H1 (cell line): ENCODE measurements at regions not wholly inside any gene's neighbourhood (a gene's known extent, or its start where the extent isn't known, plus 50 kb on each side); places are given as distances from the start of the nearest gene placed in this dataset.

Source experiments
- CTCF ChIA-PET: fragments of 300-600 bp; sonication (Branson Sonifier 250); formaldehyde crosslinking; loops from one replicate; lab custom pipeline; 2021; ENCODE audit not compliant: partially characterized antibody; lab: Charles Lee
- POLR2A ChIA-PET: fragments of 300-600 bp; sonication (Branson Sonifier 250); formaldehyde crosslinking; loops from one replicate; lab custom pipeline; 2021; ENCODE audit warnings: inconsistent platforms; ENCODE audit not compliant: partially characterized antibody; lab: Charles Lee
- DNase-seq, 2 experiments: peaks; one replicate each; pipeline versions ENCODE4 v3.0.0 to v3.0.0-alpha.2; 2010 to 2022; ENCODE audit warnings: low spot score in 2 of 2, low read depth in 1 of 2, mixed read lengths in 1 of 2
- FAIRE-seq: peaks from 2 replicates; lab custom pipeline; 2011; peaks lifted over from hg19 to GRCh38; lab: Jason Lieb, UNC
- H2AFZ ChIP-seq: 2 replicates; pipeline ENCODE4 v1.8.1; 2012; ENCODE audit warnings: low read length, inconsistent platforms
- H2AK5ac ChIP-seq: 2 replicates; pipeline ENCODE4 v1.6.1; 2013; ENCODE audit warnings: low read depth, low read length
- H2BK120ac ChIP-seq: replicated peaks from 2 replicates; pipeline ENCODE3; 2013; ENCODE audit warnings: low read depth, low read length, inconsistent platforms
- H2BK12ac ChIP-seq: 2 replicates; pipeline ENCODE4 v1.6.1; 2013; ENCODE audit warnings: low read depth, low read length
- H2BK15ac ChIP-seq: 2 replicates; pipeline ENCODE4 v1.6.1; 2013; ENCODE audit warnings: low read length
- H2BK20ac ChIP-seq: 2 replicates; pipeline ENCODE4 v1.6.1; 2013; ENCODE audit warnings: low read length
- H2BK5ac ChIP-seq: 2 replicates; pipeline ENCODE4 v1.6.1; 2013; ENCODE audit warnings: low read depth, low read length
- H3K14ac ChIP-seq: 2 replicates; pipeline ENCODE4 v1.6.1; 2013; ENCODE audit warnings: inconsistent platforms; ENCODE audit not compliant: insufficient read length
- H3K18ac ChIP-seq: 2 replicates; pipeline ENCODE4 v1.6.1; 2013; ENCODE audit warnings: low read length; ENCODE audit errors: extremely low read depth
- H3K23ac ChIP-seq: 2 replicates; pipeline ENCODE4 v1.6.1; 2013; ENCODE audit warnings: inconsistent platforms; ENCODE audit not compliant: insufficient read length
- H3K23me2 ChIP-seq: 2 replicates; pipeline ENCODE4 v1.6.1; 2013; ENCODE audit warnings: low read depth, low read length
- H3K27ac ChIP-seq: 2 replicates; pipeline ENCODE4 v1.6.1; 2011; ENCODE audit warnings: low read depth, low read length, inconsistent platforms
- H3K27me3 ChIP-seq, 4 experiments: replicated peaks in 1 of 4; 1 replicate in 1 of 4; 2 replicates in 3 of 4; pipeline versions ENCODE4 v1.6.1 to v1.8.1; 2011 to 2013; ENCODE audit warnings: low read length in 3 of 4, mild to moderate bottlenecking in 3 of 4, inconsistent platforms in 2 of 4, mixed read lengths in 2 of 4, moderate library complexity in 1 of 4; ENCODE audit not compliant: control insufficient read depth in 3 of 4, insufficient read depth in 3 of 4; ENCODE audit errors: extremely low read depth in 1 of 4
- H3K36me3 ChIP-seq, 4 experiments: 2 replicates each; pipeline versions ENCODE4 v1.6.1 to v1.8.1; 2011 to 2013; ENCODE audit warnings: mild to moderate bottlenecking in 4 of 4, low read length in 3 of 4, moderate library complexity in 2 of 4, control low read depth in 1 of 4, inconsistent platforms in 1 of 4; ENCODE audit not compliant: insufficient read depth in 4 of 4, control insufficient read depth in 2 of 4
- H3K4ac ChIP-seq: replicated peaks from 2 replicates; pipeline ENCODE3; 2013; ENCODE audit warnings: low read length, low read depth, mixed read lengths, inconsistent platforms; ENCODE audit not compliant: insufficient read length
- H3K4me1 ChIP-seq, 4 experiments: replicated peaks in 1 of 4; 1 replicate in 1 of 4; 2 replicates in 3 of 4; pipeline versions ENCODE4 v1.6.1 to v1.8.1; 2011 to 2013; ENCODE audit warnings: low read length in 3 of 4, inconsistent platforms in 2 of 4, mixed read lengths in 1 of 4; ENCODE audit not compliant: insufficient read depth in 4 of 4, control insufficient read depth in 3 of 4
- H3K4me2 ChIP-seq, 2 experiments: 2 replicates each; pipeline versions ENCODE4 v1.6.1 to v1.8.1; 2011 to 2013; ENCODE audit warnings: low read depth in 2 of 2, low read length in 2 of 2, control low read depth in 1 of 2, inconsistent platforms in 1 of 2, mild to moderate bottlenecking in 1 of 2; ENCODE audit not compliant: insufficient read depth in 1 of 2
- H3K4me3 ChIP-seq, 4 experiments: fragments of 200-600, 300-600 bp in 1 of 4; sonication (generic), shearing (Covaris generic), sonication (Bioruptor Twin) in 1 of 4; 2 replicates each; pipeline versions ENCODE4 v1.5.1 to v1.8.1; 2011 to 2016; ENCODE audit warnings: low read length in 4 of 4, low read depth in 3 of 4, control low read depth in 2 of 4, inconsistent platforms in 2 of 4, mild to moderate bottlenecking in 2 of 4, mixed read lengths in 1 of 4, moderate library complexity in 1 of 4; ENCODE audit not compliant: insufficient read depth in 2 of 4; ENCODE audit errors: extremely low read depth in 1 of 4
- H3K56ac ChIP-seq: replicated peaks from 2 replicates; pipeline ENCODE3; 2013; ENCODE audit warnings: low read depth, mild to moderate bottlenecking, mixed read lengths, low read length, inconsistent platforms; ENCODE audit not compliant: insufficient read length
- H3K79me1 ChIP-seq: 2 replicates; pipeline ENCODE4 v1.6.1; 2013; ENCODE audit warnings: low read depth, low read length, control low read depth
- H3K79me2 ChIP-seq, 2 experiments: 2 replicates each; pipeline versions ENCODE4 v1.6.1 to v1.8.1; 2012 to 2013; ENCODE audit warnings: low read length in 2 of 2, mild to moderate bottlenecking in 2 of 2, inconsistent platforms in 1 of 2; ENCODE audit not compliant: insufficient read depth in 2 of 2, control insufficient read depth in 1 of 2
- H3K9ac ChIP-seq, 4 experiments: replicated peaks in 1 of 4; 1 replicate in 1 of 4; 2 replicates in 3 of 4; pipeline versions ENCODE4 v1.6.1 to v1.8.1; 2011 to 2013; ENCODE audit warnings: low read depth in 3 of 4, low read length in 3 of 4, control low read depth in 2 of 4, mild to moderate bottlenecking in 2 of 4, moderate library complexity in 2 of 4, inconsistent platforms in 1 of 4; ENCODE audit errors: extremely low read depth in 1 of 4
- H3K9me3 ChIP-seq, 2 experiments: 2 replicates each; pipeline versions ENCODE4 v1.6.1 to v1.8.1; 2012 to 2013; ENCODE audit warnings: mild to moderate bottlenecking in 2 of 2, moderate library complexity in 2 of 2, control low read depth in 1 of 2, inconsistent platforms in 1 of 2, low read depth in 1 of 2, low read length in 1 of 2, mixed read lengths in 1 of 2; ENCODE audit not compliant: insufficient read depth in 2 of 2
- H4K20me1 ChIP-seq, 2 experiments: replicated peaks in 1 of 2; 2 replicates each; pipeline versions ENCODE3 to v1.8.1; 2011 to 2013; ENCODE audit warnings: inconsistent platforms in 2 of 2, low read length in 2 of 2, mild to moderate bottlenecking in 1 of 2; ENCODE audit not compliant: insufficient read depth in 2 of 2, control insufficient read depth in 1 of 2
- H4K5ac ChIP-seq: 2 replicates; pipeline ENCODE4 v1.6.1; 2013; ENCODE audit warnings: low read length, low read depth, mixed read lengths, inconsistent platforms; ENCODE audit not compliant: insufficient read length
- H4K8ac ChIP-seq: 2 replicates; pipeline ENCODE4 v1.8.0; 2013; ENCODE audit warnings: mild to moderate bottlenecking, moderate library complexity, low read length, inconsistent platforms; ENCODE audit not compliant: insufficient read depth; ENCODE audit errors: extremely low read depth
- H4K91ac ChIP-seq: replicated peaks from 2 replicates; pipeline ENCODE3; 2013; ENCODE audit warnings: low read length, mixed read lengths, inconsistent platforms; ENCODE audit not compliant: insufficient read length
- CTBP2 ChIP-seq: IDR thresholded peaks from 2 replicates; pipeline ENCODE4 v1.7.0; 2011; ENCODE audit warnings: borderline replicate concordance, mild to moderate bottlenecking, moderate library complexity, mixed read lengths, low read length; ENCODE audit not compliant: insufficient read depth, insufficient read length
- EGR1 ChIP-seq: IDR thresholded peaks from 2 replicates; pipeline ENCODE4 v1.6.1; 2011; ENCODE audit warnings: low read depth, low read length, borderline replicate concordance
- GABPA ChIP-seq: IDR thresholded peaks from 2 replicates; pipeline ENCODE4 v1.6.1; 2011; ENCODE audit warnings: mild to moderate bottlenecking, low read length, moderate library complexity, borderline replicate concordance; ENCODE audit not compliant: insufficient read depth
- GTF2F1 ChIP-seq: IDR thresholded peaks from 2 replicates; pipeline ENCODE4 v1.6.1; 2012; ENCODE audit warnings: low read depth, low read length, improper control_type of control experiment, borderline replicate concordance
- HDAC2 ChIP-seq, 2 experiments: fragments of 300-600 bp in 1 of 2; sonication (generic) in 1 of 2; IDR thresholded peaks; 2 replicates each; pipeline ENCODE4 v1.6.1; 2011 to 2012; ENCODE audit warnings: low read depth in 2 of 2, low read length in 2 of 2, mild to moderate bottlenecking in 2 of 2, moderate library complexity in 2 of 2, borderline replicate concordance in 1 of 2, inconsistent platforms in 1 of 2
- KDM4A ChIP-seq: IDR thresholded peaks from one replicate; pipeline ENCODE4 v1.7.1; 2012; ENCODE audit warnings: low read depth, mild to moderate bottlenecking, moderate library complexity, low read length, inconsistent platforms; ENCODE audit not compliant: severe bottlenecking
- NRF1 ChIP-seq: IDR thresholded peaks from 2 replicates; pipeline ENCODE4 v1.6.1; 2011; ENCODE audit warnings: mild to moderate bottlenecking, low read depth, low read length, improper control_type of control experiment
- RAD21 ChIP-seq, 2 experiments: IDR thresholded peaks in 1 of 2; conservative IDR thresholded peaks in 1 of 2; 2 replicates each; pipeline ENCODE4 v1.6.1; 2011; ENCODE audit warnings: low read depth in 2 of 2, low read length in 2 of 2, improper control_type of control experiment in 1 of 2, inconsistent platforms in 1 of 2, mild to moderate bottlenecking in 1 of 2, moderate library complexity in 1 of 2
- SP4 ChIP-seq: IDR thresholded peaks from 2 replicates; pipeline ENCODE4 v1.6.1; 2012; ENCODE audit warnings: low read length, inconsistent platforms
- TCF12 ChIP-seq: IDR thresholded peaks from 2 replicates; pipeline ENCODE4 v1.6.1; 2011; ENCODE audit warnings: low read depth, mild to moderate bottlenecking, low read length
- ZNF274 ChIP-seq: IDR thresholded peaks from 2 replicates; pipeline ENCODE4 v1.7.0; 2012; ENCODE audit warnings: low read length, borderline replicate concordance; ENCODE audit errors: extremely low read depth
- WGBS, 2 experiments: shearing (Covaris generic) in 1 of 2; methylation state at CpG; one replicate each; pipeline versions ENCODE4 v1.1.6 to v1.1.7; 2013 to 2015; ENCODE audit warnings: low lambda C conversion rate in 2 of 2, mixed read lengths in 2 of 2, inconsistent platforms in 1 of 2, low coverage in 1 of 2, missing lambda C conversion rate in 1 of 2; ENCODE audit not compliant: insufficient replicate concordance in 2 of 2, insufficient coverage in 1 of 2, insufficient read length in 1 of 2; ENCODE audit errors: extremely low coverage in 1 of 2, missing lambda C conversion rate in 1 of 2; 5-methylcytosine and 5-hydroxymethylcytosine counted together
- TF ChIP-seq, protein P1 (sequence below): IDR thresholded peaks from 2 replicates; pipeline ENCODE4 v1.6.1; 2011; ENCODE audit warnings: low read depth, mild to moderate bottlenecking, low read length; ENCODE audit not compliant: insufficient read depth

DNA sequence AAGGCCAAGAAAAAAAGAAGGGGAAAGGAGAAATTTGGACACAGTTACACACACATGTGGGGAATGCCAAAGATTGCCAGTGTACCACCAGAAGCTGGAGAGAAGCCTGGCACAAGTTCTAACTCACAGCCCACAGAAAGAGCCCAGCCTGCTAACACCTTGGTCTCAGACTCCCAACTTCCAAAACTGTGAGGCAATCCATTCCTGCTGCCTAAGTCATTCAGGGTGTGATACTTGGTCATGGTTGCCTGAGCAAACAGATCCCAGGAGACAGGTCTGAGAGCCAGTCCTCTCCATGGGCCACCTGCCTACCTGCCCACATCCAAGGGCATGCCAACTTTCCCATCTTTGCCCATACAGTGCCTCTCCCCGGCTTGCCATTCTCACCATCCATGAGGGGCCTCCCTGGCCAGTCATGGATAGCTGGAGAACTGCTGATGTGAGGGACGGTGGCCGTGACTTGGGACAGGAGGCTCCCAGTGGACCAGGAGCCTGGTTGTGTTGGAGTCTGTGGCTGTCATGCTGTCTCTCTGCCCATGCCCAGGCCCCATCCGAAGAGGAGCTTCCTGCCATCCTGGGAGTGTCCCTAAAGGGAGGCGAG, 198.0 kb upstream of the RTL1 start:
- no peak for DNase-seq
- H2AFZ ChIP-seq, result no peak overlapping the region
- no peak overlapping the region for H2BK5ac ChIP-seq
- H3K56ac ChIP-seq, result no peak overlapping the region
- 0 out of 2 replicates have a peak, but pooled peaks cover 2% of the 10 kb centered on the region for H3K23me2 ChIP-seq
- H3K4ac ChIP-seq, result no peak overlapping the region
- no peak overlapping the region for H4K8ac ChIP-seq
- H4K91ac ChIP-seq, result no peak overlapping the region
- H2BK15ac ChIP-seq, result no peak overlapping the region
- ChIA-PET POLR2A (no interaction called here), CTCF (interaction anchor here (0.6 to 1.0 kb wide), 2 partner anchors 123 to 481 kb away, joined by 3 read pairs; no protein-coding TSS in a partner anchor)
- H3K9me3 ChIP-seq, result peaks cover 3 to 4% of the 10 kb centered on the region in 2 experiments; a peak in 2 of 4 replicates
- H3K36me3 ChIP-seq, result no peaks in the 10 kb centered on the region
- WGBS, 2 experiments, result 92% methylated on average over 5 of the region's 5 CpGs; no CpG with 5 or more reads in 1 of the 2 experiments
- H3K18ac ChIP-seq, result no peak overlapping the region
- no peaks in the 10 kb centered on the region for H3K27me3 ChIP-seq
- H2BK12ac ChIP-seq, result no peak overlapping the region
- TF ChIP-seq SP4 (no peak), GTF2F1 (no peak), NRF1 (no peak), RAD21 (IDR thresholded peaks at IDR 0.05 in 1 of 2, conservative IDR thresholded peaks at IDR 0.05 in 1 of 2; ENCODE audit: low read depth in 2 of 2, low read length in 2 of 2) (no peak), HDAC2 (IDR thresholded peaks at IDR 0.05; ENCODE audit: borderline replicate concordance in 1 of 2, low read depth in 2 of 2, low read length in 2 of 2) (no peak), CTBP2 (no peak), GABPA (no peak), TCF12 (no peak), KDM4A (no peak), ZNF274 (no peak), EGR1 (no peak)
- TF ChIP-seq, protein P1, sequence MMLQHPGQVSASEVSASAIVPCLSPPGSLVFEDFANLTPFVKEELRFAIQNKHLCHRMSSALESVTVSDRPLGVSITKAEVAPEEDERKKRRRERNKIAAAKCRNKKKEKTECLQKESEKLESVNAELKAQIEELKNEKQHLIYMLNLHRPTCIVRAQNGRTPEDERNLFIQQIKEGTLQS, result no peak
- TF ChIP-seq, all 59 proteins: peak for 0
- Histone ChIP-seq H3K23ac (no peak overlapping the region), H2AK5ac (no peak overlapping the region), H3K14ac (no peak overlapping the region), H4K5ac (no peak overlapping the region), H2BK120ac (no peak overlapping the region), H4K20me1 (no peaks in the 10 kb centered on the region), H3K4me1 (no peaks in the 10 kb centered on the region; a peak in 1 of 7 replicates), H2BK20ac (no peak overlapping the region), H3K4me3 (no peak overlapping the region), H3K9ac (no peak overlapping the region), H3K79me1 (no peaks in the 10 kb centered on the region), H3K79me2 (no peaks in the 10 kb centered on the region), H3K27ac (no peak overlapping the region), H3K4me2 (no peak overlapping the region)
- FAIRE-seq, result no peak
